A549 (cell line): ENCODE measurements at regions not wholly inside any gene's neighbourhood (a gene's known extent, or its start where the extent isn't known, plus 50 kb on each side); places are given as distances from the start of the nearest gene placed in this dataset.

Experiments used
- CEBPB ChIP-seq, 2 experiments: fragments of >200 bp in 1 of 2; sonication (Bioruptor Twin) in 1 of 2; formaldehyde crosslinking in 1 of 2; IDR thresholded peaks; 2 replicates each; pipeline ENCODE4 v1.6.1; 2012 to 2016
- CHD4 ChIP-seq: fragments of 200-600 bp; sonication (generic); IDR thresholded peaks from 2 replicates; pipeline ENCODE4 v1.6.1; 2016; ENCODE audit warnings: antibody characterized with exemption, mild to moderate bottlenecking, borderline replicate concordance
- EP300 ChIP-seq, 2 experiments: fragments of >200 bp; sonication (Bioruptor Twin); formaldehyde crosslinking; IDR thresholded peaks; 2 replicates in 1 of 2; 3 replicates in 1 of 2; pipeline ENCODE4 v1.6.1; 2016 to 2017
- KDM1A ChIP-seq: fragments of 200-600 bp; sonication (generic); IDR thresholded peaks from 2 replicates; pipeline ENCODE4 v1.6.1; 2016; ENCODE audit warnings: low read depth, mild to moderate bottlenecking
- NFE2L2 ChIP-seq: fragments of 150-350 bp; conservative IDR thresholded peaks from 2 replicates; pipeline ENCODE4 v1.6.1; 2014; ENCODE audit warnings: low read length
- POLR2A ChIP-seq: IDR thresholded peaks from 2 replicates; pipeline ENCODE4 v1.6.1; 2012; ENCODE audit warnings: mild to moderate bottlenecking, low read length
- RNF2 ChIP-seq: fragments of 200-600 bp; sonication (generic); IDR thresholded peaks from 2 replicates; pipeline ENCODE4 v1.6.1; 2016; ENCODE audit warnings: low read depth, mild to moderate bottlenecking, antibody characterized with exemption, moderate library complexity, borderline replicate concordance
- SMC3 ChIP-seq: fragments of >200 bp; sonication (Bioruptor Twin); formaldehyde crosslinking; IDR thresholded peaks from 3 replicates; pipeline ENCODE4 v1.6.1; 2018; ENCODE audit warnings: inconsistent platforms
- TF ChIP-seq, protein P1 (sequence below): fragments of 200-600 bp; sonication (generic); IDR thresholded peaks from 2 replicates; pipeline ENCODE4 v1.6.1; 2016; ENCODE audit warnings: antibody characterized with exemption, mild to moderate bottlenecking, moderate library complexity
- TF ChIP-seq, protein P2 (sequence below): fragments of >200 bp; sonication (Bioruptor Twin); formaldehyde crosslinking; IDR thresholded peaks from 3 replicates; pipeline ENCODE4 v1.5.1; 2016
- TF ChIP-seq, protein P3 (sequence below): fragments of >200 bp; sonication (Bioruptor Twin); formaldehyde crosslinking; IDR thresholded peaks from 3 replicates; pipeline ENCODE4 v1.6.1; 2016
- TF ChIP-seq, protein P4 (sequence below): fragments of 450-650 bp; IDR thresholded peaks from 2 replicates; pipeline ENCODE4 v1.6.1; 2014; ENCODE audit warnings: antibody characterized with exemption

DNA sequence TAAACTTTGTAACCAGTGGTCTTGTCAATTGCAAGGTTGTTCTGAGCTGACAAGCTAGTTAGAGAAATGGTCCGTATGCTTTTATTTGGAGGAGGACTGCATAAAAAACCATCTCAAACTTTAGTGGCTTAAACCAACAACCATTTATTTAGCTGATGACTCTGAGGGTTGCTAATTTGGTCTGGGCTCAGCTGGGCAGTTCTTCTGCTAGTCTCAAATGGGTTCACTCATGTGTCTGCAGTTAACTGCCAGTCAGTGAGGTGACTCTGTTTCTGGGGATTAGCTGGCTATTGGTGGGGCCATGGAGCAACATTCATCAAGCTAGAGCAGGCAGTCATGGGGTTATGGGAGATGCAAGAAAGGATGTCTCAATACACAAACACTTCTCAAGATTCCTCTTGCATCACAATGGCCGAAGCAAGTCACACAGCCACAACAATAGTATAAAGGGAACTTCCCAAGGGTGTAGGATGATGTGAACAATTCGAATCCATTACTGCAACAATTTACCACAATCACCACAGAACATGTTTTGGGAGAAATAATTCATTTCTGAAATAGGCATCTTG lies 521.9 kb downstream of the INSC start:
- TF ChIP-seq, protein P1, sequence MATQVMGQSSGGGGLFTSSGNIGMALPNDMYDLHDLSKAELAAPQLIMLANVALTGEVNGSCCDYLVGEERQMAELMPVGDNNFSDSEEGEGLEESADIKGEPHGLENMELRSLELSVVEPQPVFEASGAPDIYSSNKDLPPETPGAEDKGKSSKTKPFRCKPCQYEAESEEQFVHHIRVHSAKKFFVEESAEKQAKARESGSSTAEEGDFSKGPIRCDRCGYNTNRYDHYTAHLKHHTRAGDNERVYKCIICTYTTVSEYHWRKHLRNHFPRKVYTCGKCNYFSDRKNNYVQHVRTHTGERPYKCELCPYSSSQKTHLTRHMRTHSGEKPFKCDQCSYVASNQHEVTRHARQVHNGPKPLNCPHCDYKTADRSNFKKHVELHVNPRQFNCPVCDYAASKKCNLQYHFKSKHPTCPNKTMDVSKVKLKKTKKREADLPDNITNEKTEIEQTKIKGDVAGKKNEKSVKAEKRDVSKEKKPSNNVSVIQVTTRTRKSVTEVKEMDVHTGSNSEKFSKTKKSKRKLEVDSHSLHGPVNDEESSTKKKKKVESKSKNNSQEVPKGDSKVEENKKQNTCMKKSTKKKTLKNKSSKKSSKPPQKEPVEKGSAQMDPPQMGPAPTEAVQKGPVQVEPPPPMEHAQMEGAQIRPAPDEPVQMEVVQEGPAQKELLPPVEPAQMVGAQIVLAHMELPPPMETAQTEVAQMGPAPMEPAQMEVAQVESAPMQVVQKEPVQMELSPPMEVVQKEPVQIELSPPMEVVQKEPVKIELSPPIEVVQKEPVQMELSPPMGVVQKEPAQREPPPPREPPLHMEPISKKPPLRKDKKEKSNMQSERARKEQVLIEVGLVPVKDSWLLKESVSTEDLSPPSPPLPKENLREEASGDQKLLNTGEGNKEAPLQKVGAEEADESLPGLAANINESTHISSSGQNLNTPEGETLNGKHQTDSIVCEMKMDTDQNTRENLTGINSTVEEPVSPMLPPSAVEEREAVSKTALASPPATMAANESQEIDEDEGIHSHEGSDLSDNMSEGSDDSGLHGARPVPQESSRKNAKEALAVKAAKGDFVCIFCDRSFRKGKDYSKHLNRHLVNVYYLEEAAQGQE: no peak
- TF ChIP-seq, protein P2, sequence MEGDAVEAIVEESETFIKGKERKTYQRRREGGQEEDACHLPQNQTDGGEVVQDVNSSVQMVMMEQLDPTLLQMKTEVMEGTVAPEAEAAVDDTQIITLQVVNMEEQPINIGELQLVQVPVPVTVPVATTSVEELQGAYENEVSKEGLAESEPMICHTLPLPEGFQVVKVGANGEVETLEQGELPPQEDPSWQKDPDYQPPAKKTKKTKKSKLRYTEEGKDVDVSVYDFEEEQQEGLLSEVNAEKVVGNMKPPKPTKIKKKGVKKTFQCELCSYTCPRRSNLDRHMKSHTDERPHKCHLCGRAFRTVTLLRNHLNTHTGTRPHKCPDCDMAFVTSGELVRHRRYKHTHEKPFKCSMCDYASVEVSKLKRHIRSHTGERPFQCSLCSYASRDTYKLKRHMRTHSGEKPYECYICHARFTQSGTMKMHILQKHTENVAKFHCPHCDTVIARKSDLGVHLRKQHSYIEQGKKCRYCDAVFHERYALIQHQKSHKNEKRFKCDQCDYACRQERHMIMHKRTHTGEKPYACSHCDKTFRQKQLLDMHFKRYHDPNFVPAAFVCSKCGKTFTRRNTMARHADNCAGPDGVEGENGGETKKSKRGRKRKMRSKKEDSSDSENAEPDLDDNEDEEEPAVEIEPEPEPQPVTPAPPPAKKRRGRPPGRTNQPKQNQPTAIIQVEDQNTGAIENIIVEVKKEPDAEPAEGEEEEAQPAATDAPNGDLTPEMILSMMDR: no peak
- TF ChIP-seq POLR2A: no peak
- no peak for TF ChIP-seq CEBPB (IDR thresholded peaks at IDR 0.05)
- no peak for TF ChIP-seq NFE2L2
- no peak for TF ChIP-seq RNF2
- TF ChIP-seq SMC3: no peak
- TF ChIP-seq, protein P3, sequence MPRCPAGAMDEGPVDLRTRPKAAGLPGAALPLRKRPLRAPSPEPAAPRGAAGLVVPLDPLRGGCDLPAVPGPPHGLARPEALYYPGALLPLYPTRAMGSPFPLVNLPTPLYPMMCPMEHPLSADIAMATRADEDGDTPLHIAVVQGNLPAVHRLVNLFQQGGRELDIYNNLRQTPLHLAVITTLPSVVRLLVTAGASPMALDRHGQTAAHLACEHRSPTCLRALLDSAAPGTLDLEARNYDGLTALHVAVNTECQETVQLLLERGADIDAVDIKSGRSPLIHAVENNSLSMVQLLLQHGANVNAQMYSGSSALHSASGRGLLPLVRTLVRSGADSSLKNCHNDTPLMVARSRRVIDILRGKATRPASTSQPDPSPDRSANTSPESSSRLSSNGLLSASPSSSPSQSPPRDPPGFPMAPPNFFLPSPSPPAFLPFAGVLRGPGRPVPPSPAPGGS: no peak
- no peak for TF ChIP-seq EP300 (IDR thresholded peaks at IDR 0.05)
- TF ChIP-seq CHD4: no peak
- TF ChIP-seq, protein P4, sequence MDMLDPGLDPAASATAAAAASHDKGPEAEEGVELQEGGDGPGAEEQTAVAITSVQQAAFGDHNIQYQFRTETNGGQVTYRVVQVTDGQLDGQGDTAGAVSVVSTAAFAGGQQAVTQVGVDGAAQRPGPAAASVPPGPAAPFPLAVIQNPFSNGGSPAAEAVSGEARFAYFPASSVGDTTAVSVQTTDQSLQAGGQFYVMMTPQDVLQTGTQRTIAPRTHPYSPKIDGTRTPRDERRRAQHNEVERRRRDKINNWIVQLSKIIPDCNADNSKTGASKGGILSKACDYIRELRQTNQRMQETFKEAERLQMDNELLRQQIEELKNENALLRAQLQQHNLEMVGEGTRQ: no peak
- no peak for TF ChIP-seq KDM1A
